B cell (primary cell): ENCODE measurements at regions not wholly inside any gene's neighbourhood (a gene's known extent, or its start where the extent isn't known, plus 50 kb on each side); places are given as distances from the start of the nearest gene placed in this dataset.
"Not testable (repeated sequence)": the region's sequence is repeated elsewhere in the genome, so short reads cannot be mapped to it uniquely, and the experiment has no call there.

ENCODE experiments used
- ATAC-seq: fragments of 200-7000 bp; cut with Tn5 transposase; one replicate; pipeline ENCODE4 v1.10.0; 2021; ENCODE audit warnings: low read depth, mild to moderate bottlenecking, moderate number of reproducible peaks, moderate library complexity
- CTCF ChIA-PET: fragments of 350-600 bp; sonication (Branson Sonifier 250); formaldehyde crosslinking; loops from one replicate; lab custom pipeline; 2021; ENCODE audit warnings: antibody characterized with exemption, inconsistent platforms; lab: Charles Lee
- POLR2A ChIA-PET: fragments of 350-600 bp; sonication (Branson Sonifier 250); formaldehyde crosslinking; loops from one replicate; lab custom pipeline; 2021; ENCODE audit warnings: antibody characterized with exemption; lab: Charles Lee
- DNase-seq: peaks from one replicate; pipeline ENCODE4 v3.0.0; 2013
- H2AFZ ChIP-seq: 2 replicates; pipeline ENCODE4 v1.6.1; 2012; ENCODE audit warnings: mild to moderate bottlenecking, low read depth, low read length; ENCODE audit not compliant: insufficient read depth, poor library complexity, severe bottlenecking
- H3K27ac ChIP-seq, 2 donors: 1 replicate in 1 of 2; 2 replicates in 1 of 2; pipeline ENCODE4 v1.5.1; 2012 to 2013; ENCODE audit warnings: low read length in 2 of 2, mild to moderate bottlenecking in 2 of 2, moderate library complexity in 1 of 2
- H3K27me3 ChIP-seq, 4 experiments: fragments of 200-600 bp in 1 of 4; sonication (generic) in 1 of 4; replicated peaks in 1 of 4; 1 replicate in 2 of 4; 2 replicates in 2 of 4; pipeline versions ENCODE4 v1.6.1 to v1.7.0; 2013 to 2016; ENCODE audit warnings: low read length in 3 of 4, mild to moderate bottlenecking in 2 of 4, mixed read lengths in 1 of 4, moderate library complexity in 1 of 4; ENCODE audit not compliant: insufficient read depth in 4 of 4, control insufficient read depth in 3 of 4; ENCODE audit errors: control extremely low read depth in 1 of 4
- H3K36me3 ChIP-seq, 2 experiments: replicated peaks in 1 of 2; 1 replicate in 1 of 2; 2 replicates in 1 of 2; pipeline versions ENCODE4 v1.6.1 to v1.7.1; 2013; ENCODE audit warnings: low read length in 1 of 2; ENCODE audit not compliant: insufficient read depth in 2 of 2, control insufficient read depth in 1 of 2; ENCODE audit errors: control extremely low read depth in 1 of 2, extremely low read depth in 1 of 2
- H3K4me1 ChIP-seq, 2 donors: fragments of 200-600 bp in 1 of 2; sonication (generic) in 1 of 2; 1 replicate in 1 of 2; 2 replicates in 1 of 2; pipeline versions ENCODE4 v1.5.1 to v1.6.1; 2013 to 2017; ENCODE audit warnings: low read length in 2 of 2; ENCODE audit not compliant: control insufficient read depth in 2 of 2, insufficient read depth in 2 of 2
- H3K4me2 ChIP-seq: replicated peaks from 2 replicates; pipeline ENCODE3; 2012; ENCODE audit warnings: mild to moderate bottlenecking, low read depth, low read length; ENCODE audit not compliant: poor library complexity, severe bottlenecking
- H3K4me3 ChIP-seq, 5 experiments: fragments of 200-600 bp in 1 of 5; sonication (generic) in 1 of 5; 1 replicate in 3 of 5; 2 replicates in 2 of 5; pipeline versions ENCODE4 v1.5.1 to v1.7.0; 2011 to 2016; ENCODE audit warnings: low read length in 4 of 5, mild to moderate bottlenecking in 4 of 5, low read depth in 2 of 5, control low read depth in 1 of 5, moderate library complexity in 1 of 5; ENCODE audit not compliant: insufficient read depth in 1 of 5; ENCODE audit errors: control extremely low read depth in 1 of 5, extremely low read depth in 1 of 5
- H3K79me2 ChIP-seq: fragments of 200-600 bp; sonication (generic); one replicate; pipeline ENCODE4 v1.6.0; 2016; ENCODE audit warnings: low read length; ENCODE audit not compliant: control insufficient read depth, insufficient read depth
- H3K9ac ChIP-seq: fragments of 200-600 bp; sonication (generic); 2 replicates; pipeline ENCODE4 v1.6.1; 2017; ENCODE audit warnings: mild to moderate bottlenecking, low read length, moderate library complexity
- H3K9me3 ChIP-seq, 3 donors: one replicate each; pipeline versions ENCODE4 v1.6.1 to v1.7.1; 2013; ENCODE audit warnings: low read length in 2 of 3; ENCODE audit not compliant: control insufficient read depth in 2 of 3, insufficient read depth in 1 of 3; ENCODE audit errors: control extremely low read depth in 1 of 3
- H4K20me1 ChIP-seq: 2 replicates; pipeline ENCODE4 v1.6.0; 2012; ENCODE audit warnings: mild to moderate bottlenecking, low read length; ENCODE audit not compliant: insufficient read depth, control insufficient read depth, poor library complexity, severe bottlenecking
- H3K27ac Mint-ChIP-seq: one replicate; pipeline ENCODE4 v1.8.0; 2021; ENCODE audit warnings: mixed read lengths
- H3K27me3 Mint-ChIP-seq: one replicate; pipeline ENCODE4 v1.8.0; 2021; ENCODE audit warnings: mixed read lengths
- H3K4me1 Mint-ChIP-seq: one replicate; pipeline ENCODE4 v1.8.0; 2021; ENCODE audit warnings: mixed read lengths
- H3K4me3 Mint-ChIP-seq: one replicate; pipeline ENCODE4 v1.8.0; 2021; ENCODE audit warnings: mixed read lengths
- H3K9me3 Mint-ChIP-seq: one replicate; pipeline ENCODE4 v1.8.0; 2022; ENCODE audit warnings: mixed read lengths; ENCODE audit not compliant: insufficient read depth
- CTCF ChIP-seq: fragments of 200-600 bp; IDR thresholded peaks from one replicate; pipeline ENCODE4 v1.8.0; 2022; ENCODE audit warnings: antibody characterized with exemption, mild to moderate bottlenecking
- EZH2 ChIP-seq: IDR thresholded peaks from 2 replicates; pipeline ENCODE4 v1.6.1; 2012; ENCODE audit warnings: borderline replicate concordance, low read depth, mild to moderate bottlenecking, moderate library complexity, low read length; ENCODE audit not compliant: insufficient read depth, poor library complexity, severe bottlenecking
- WGBS: methylation state at CpG from one replicate; pipeline ENCODE4 v1.1.5; 2013; ENCODE audit warnings: missing lambda C conversion rate; ENCODE audit not compliant: insufficient coverage; 5-methylcytosine and 5-hydroxymethylcytosine counted together
- intact Hi-C: fragments of 100-400 bp; cut with micrococcal nuclease; formaldehyde crosslinking; loops from one replicate; pipeline ENCODE4 v1.10.0; 2022

GRCh38 chr11:79610139-79610538 is 169.3 kb upstream of the TENM4 start:
- Histone ChIP-seq H3K9me3 (peaks cover 0 to 4% (median 0%) of the 10 kb centered on the region in 3 donors), H3K27ac (no peak overlapping the region), H4K20me1 (no peaks in the 10 kb centered on the region), H3K4me1 (no peaks in the 10 kb centered on the region), H3K9ac (no peak overlapping the region), H3K4me3 (no peak overlapping the region), H2AFZ (no peak overlapping the region), H3K79me2 (no peaks in the 10 kb centered on the region), H3K27me3 (no peaks in the 10 kb centered on the region), H3K4me2 (no peak overlapping the region), H3K36me3 (no peaks in the 10 kb centered on the region)
- Mint-ChIP-seq H3K4me1 (no peaks in the 10 kb centered on the region), H3K9me3 (no peaks in the 10 kb centered on the region), H3K27me3 (peaks cover 8% of the 10 kb centered on the region), H3K27ac (no peak overlapping the region), H3K4me3 (no peak overlapping the region)
- ATAC-seq (no peak), DNase-seq (no peak)
- ChIA-PET POLR2A (no interaction called here), CTCF (no interaction called here)
- no peak for TF ChIP-seq EZH2
- no peak for TF ChIP-seq CTCF
- WGBS: no CpG with 5 or more reads among the region's 1 CpG
- intact Hi-C loops: no loop called here

- no peak for DNase-seq
- peaks cover 0 to 4% (median 0%) of the 10 kb centered on the region in 3 donors for H3K9me3 ChIP-seq
- no peaks in the 10 kb centered on the region for H3K4me1 ChIP-seq
These were observed 168.7 kb upstream of the TENM4 start for GRCh38 chr11:79609511-79609910.

GRCh38 chr11:79606461-79606860 is 165.6 kb upstream of the TENM4 start:
- H3K27me3 Mint-ChIP-seq, H3K4me3 Mint-ChIP-seq, H3K4me1 Mint-ChIP-seq, H3K4me3 ChIP-seq, H3K4me1 ChIP-seq, H3K9me3 Mint-ChIP-seq, CTCF ChIA-PET, H4K20me1 ChIP-seq, DNase-seq, H3K9me3 ChIP-seq, POLR2A ChIA-PET, H3K79me2 ChIP-seq, H3K36me3 ChIP-seq, H3K27ac ChIP-seq, H2AFZ ChIP-seq, H3K27ac Mint-ChIP-seq, H3K4me2 ChIP-seq, ATAC-seq, intact Hi-C loops, H3K9ac ChIP-seq, H3K27me3 ChIP-seq: not testable (repeated sequence)
- no CpG with 5 or more reads among the region's 3 CpGs for WGBS

More at GRCh38 chr11:79609511-79609910, 168.7 kb upstream of the TENM4 start:
- no peak for ATAC-seq
- Mint-ChIP-seq H3K27ac (no peak overlapping the region), H3K4me1 (no peaks in the 10 kb centered on the region), H3K9me3 (no peaks in the 10 kb centered on the region), H3K4me3 (no peak overlapping the region), H3K27me3 (peaks cover 8% of the 10 kb centered on the region)
- Histone ChIP-seq H3K27ac (no peak overlapping the region), H3K79me2 (no peaks in the 10 kb centered on the region), H3K36me3 (no peaks in the 10 kb centered on the region), H3K27me3 (no peaks in the 10 kb centered on the region), H2AFZ (no peak overlapping the region), H3K9ac (no peak overlapping the region), H4K20me1 (no peaks in the 10 kb centered on the region), H3K4me3 (no peak overlapping the region), H3K4me2 (no peak overlapping the region)
- CTCF ChIA-PET: no interaction called here
- POLR2A ChIA-PET: no interaction called here
- WGBS: 75% methylated on average over 1 of the region's 2 CpGs
- TF ChIP-seq EZH2 (no peak), CTCF (no peak)
- intact Hi-C loops: no loop called here
